ENCODE measurements at regions not wholly inside any gene's neighbourhood (a gene's known extent, or its start where the extent isn't known, plus 50 kb on each side); places are given as distances from the start of the nearest gene placed in this dataset.

GRCh38 chr11:97451441-97451840 lies 1061.6 kb downstream of the JRKL start:
- H3K4me3 ChIP-seq (ENCODE audit: low read depth, low read length) = no peak overlapping the region
- no peak for DNase-seq (ENCODE audit: low read depth)
- TF ChIP-seq CTCF (IDR thresholded peaks at IDR 0.05; ENCODE audit: insufficient read depth, low read length) = no peak

- peak; percentile 17 for DNase-seq (ENCODE audit: low read depth)
- no peak overlapping the region for H3K4me3 ChIP-seq (ENCODE audit: low read depth, low read length)
- TF ChIP-seq CTCF (IDR thresholded peaks at IDR 0.05; ENCODE audit: insufficient read depth, low read length) = peak; percentile 15
Measured at GRCh38 chr11:97454988-97455387, 1065.2 kb downstream of the JRKL start.

GRCh38 chr11:97460091-97460490 lies 1070.3 kb downstream of the JRKL start:
- no peak for DNase-seq (ENCODE audit: low read depth)

GRCh38 chr11:97461044-97461880 lies 1071.4 kb downstream of the JRKL start:
- TF ChIP-seq CTCF (IDR thresholded peaks at IDR 0.05; ENCODE audit: insufficient read depth, low read length) = no peak
- H3K4me3 ChIP-seq (ENCODE audit: low read depth, low read length) = no peak overlapping the region
- no peak for DNase-seq (ENCODE audit: low read depth)

More at GRCh38 chr11:97460091-97460490, 1070.3 kb downstream of the JRKL start:
- no peak for TF ChIP-seq CTCF (IDR thresholded peaks at IDR 0.05; ENCODE audit: insufficient read depth, low read length)
- no peak overlapping the region for H3K4me3 ChIP-seq (ENCODE audit: low read depth, low read length)

- no peak for TF ChIP-seq CTCF (IDR thresholded peaks at IDR 0.05; ENCODE audit: insufficient read depth, low read length)
- H3K4me3 ChIP-seq (ENCODE audit: low read depth, low read length) = no peak overlapping the region
- no peak for DNase-seq (ENCODE audit: low read depth)
Measured at GRCh38 chr11:97461934-97462333, 1072.1 kb downstream of the JRKL start.

GRCh38 chr11:97463891-97464290 lies 1074.1 kb downstream of the JRKL start:
- no peak for TF ChIP-seq CTCF (IDR thresholded peaks at IDR 0.05; ENCODE audit: insufficient read depth, low read length)
- no peak for DNase-seq (ENCODE audit: low read depth)

More at GRCh38 chr11:97463891-97464290, 1074.1 kb downstream of the JRKL start:
- H3K4me3 ChIP-seq (ENCODE audit: low read depth, low read length) = no peak overlapping the region

All from fibroblast of the aortic adventitia (primary cell).